BJ (cell line): ENCODE measurements at regions not wholly inside any gene's neighbourhood (a gene's known extent, or its start where the extent isn't known, plus 50 kb on each side); places are given as distances from the start of the nearest gene placed in this dataset.

Experiments used
- CTCF ChIA-PET: fragments of 350-600 bp; formaldehyde crosslinking; extraction: SDS; loops from one replicate; lab custom pipeline; 2021; ENCODE audit warnings: antibody characterized with exemption, inconsistent platforms; lab: Yijun Ruan, JAX
- POLR2A ChIA-PET: fragments of 300-600 bp; sonication (Branson Sonifier 250); formaldehyde crosslinking; extraction: SDS; loops from one replicate; lab custom pipeline; 2021; ENCODE audit warnings: antibody characterized with exemption; lab: Charles Lee
- DNase-seq: peaks from one replicate; pipeline ENCODE4 v3.0.0-alpha.2; 2011; ENCODE audit warnings: low read depth
- H3K27me3 ChIP-seq: 2 replicates; pipeline ENCODE4 v1.6.0; 2011; ENCODE audit warnings: low read length; ENCODE audit not compliant: control insufficient read depth, insufficient read depth
- H3K36me3 ChIP-seq: 2 replicates; pipeline ENCODE4 v1.5.1; 2011; ENCODE audit warnings: low read length; ENCODE audit not compliant: control insufficient read depth, insufficient read depth
- H3K4me3 ChIP-seq: 2 replicates; pipeline ENCODE4 v1.5.1; 2011; ENCODE audit warnings: low read depth, mild to moderate bottlenecking, control low read depth, low read length
- CTCF ChIP-seq: IDR thresholded peaks from 2 replicates; pipeline ENCODE4 v1.5.1; 2011; ENCODE audit warnings: low read depth, mild to moderate bottlenecking, control low read depth, inconsistent platforms, low read length, moderate library complexity; ENCODE audit not compliant: insufficient read depth

DNA sequence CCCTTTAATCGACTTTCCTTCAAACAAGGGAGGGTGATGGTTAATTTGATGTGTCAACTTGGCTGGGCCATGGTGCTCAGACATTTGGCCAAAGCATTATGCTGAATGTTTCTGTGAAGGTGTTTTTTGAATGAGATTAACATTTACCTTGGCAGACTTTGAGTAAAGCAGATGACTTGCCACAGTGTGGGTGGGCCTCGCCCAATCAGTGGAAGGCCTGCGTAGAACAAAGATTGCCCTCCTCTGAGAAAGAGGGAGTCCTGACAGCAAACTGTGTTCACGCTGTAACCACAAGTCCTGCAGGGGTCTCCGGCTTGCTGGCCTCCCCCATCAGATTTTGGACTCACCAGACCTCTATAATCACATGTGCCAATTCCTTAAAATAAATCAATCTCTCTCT is 118.7 kb downstream of the SOX9 start:
- Histone ChIP-seq H3K27me3 (peaks cover 7% of the 10 kb centered on the region), H3K4me3 (no peak overlapping the region), H3K36me3 (no peaks in the 10 kb centered on the region)
- DNase-seq = no peak
- CTCF ChIA-PET = no interaction called here
- POLR2A ChIA-PET = no interaction called here
- no peak for TF ChIP-seq CTCF

DNA sequence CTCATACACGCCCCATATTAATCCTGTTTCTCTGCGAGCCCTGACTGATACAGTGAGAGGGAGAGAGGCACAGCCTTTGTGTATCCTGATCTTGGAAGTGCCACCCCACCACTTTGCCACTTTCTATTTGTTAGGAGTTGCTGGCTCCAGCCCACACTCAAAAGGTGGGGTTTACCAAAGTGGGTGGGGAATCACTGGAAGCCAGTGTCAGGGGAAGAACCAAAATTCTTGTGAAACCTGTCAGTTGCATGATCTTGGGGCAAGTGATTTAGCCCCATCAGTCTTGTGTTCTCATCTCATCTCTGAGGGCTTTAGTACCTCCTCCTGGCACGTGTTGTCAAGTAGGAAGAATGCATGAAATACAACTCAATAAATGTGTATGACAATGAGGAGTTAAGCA is 119.5 kb downstream of the SOX9 start:
- DNase-seq = no peak
- TF ChIP-seq CTCF = no peak
- Histone ChIP-seq H3K4me3 (no peak overlapping the region), H3K36me3 (no peaks in the 10 kb centered on the region), H3K27me3 (peaks cover 3% of the 10 kb centered on the region)
- ChIA-PET POLR2A (no interaction called here), CTCF (interaction anchor here (0.5 kb wide), 1 partner anchor 15 kb away, joined by 3 read pairs; no protein-coding TSS in a partner anchor)

- DNase-seq = no peak
- H3K27me3 ChIP-seq = no peaks in the 10 kb centered on the region; the same call in 1 of the 2 replicates
- H3K4me3 ChIP-seq = no peak overlapping the region
- H3K36me3 ChIP-seq = no peaks in the 10 kb centered on the region
- ChIA-PET POLR2A (no interaction called here), CTCF (no interaction called here)
- no peak for TF ChIP-seq CTCF
Measured at GRCh38 chr17:72244494-72244893, 123.7 kb downstream of the SOX9 start.

- ChIA-PET POLR2A (no interaction called here), CTCF (no interaction called here)
- H3K36me3 ChIP-seq = no peaks in the 10 kb centered on the region
- no peak overlapping the region for H3K4me3 ChIP-seq
- no peak for TF ChIP-seq CTCF
- H3K27me3 ChIP-seq = no peaks in the 10 kb centered on the region; the same call in 1 of the 2 replicates
- no peak for DNase-seq
Measured at GRCh38 chr17:72244956-72245355, 124.1 kb downstream of the SOX9 start.

DNA sequence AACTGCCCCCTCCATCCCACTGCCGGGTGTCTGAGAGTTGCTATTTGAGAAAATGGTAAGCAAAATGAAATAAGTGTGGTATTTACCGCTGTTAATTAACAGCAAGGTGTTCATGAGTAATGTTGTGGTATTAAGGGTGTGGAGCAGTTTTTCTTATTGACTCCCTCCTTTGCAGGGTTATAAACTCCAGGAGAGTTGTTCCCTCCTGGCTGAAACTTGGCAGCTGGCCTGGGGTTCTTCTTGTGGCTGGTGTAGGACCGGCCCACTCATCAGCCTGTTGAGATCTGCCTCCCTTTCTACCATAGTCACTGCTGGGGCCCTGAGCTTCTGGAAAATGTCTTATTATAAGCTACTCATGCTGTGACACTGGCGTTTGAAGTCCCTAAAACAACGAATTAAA is 128.6 kb downstream of the SOX9 start:
- Histone ChIP-seq H3K36me3 (no peaks in the 10 kb centered on the region), H3K4me3 (no peak overlapping the region), H3K27me3 (no peaks in the 10 kb centered on the region; the same call in 1 of the 2 replicates)
- no peak for DNase-seq
- no peak for TF ChIP-seq CTCF
- POLR2A ChIA-PET = no interaction called here
- CTCF ChIA-PET = no interaction called here
